ENCODE measurements at regions not wholly inside any gene's neighbourhood (a gene's known extent, or its start where the extent isn't known, plus 50 kb on each side); places are given as distances from the start of the nearest gene placed in this dataset.

DNA sequence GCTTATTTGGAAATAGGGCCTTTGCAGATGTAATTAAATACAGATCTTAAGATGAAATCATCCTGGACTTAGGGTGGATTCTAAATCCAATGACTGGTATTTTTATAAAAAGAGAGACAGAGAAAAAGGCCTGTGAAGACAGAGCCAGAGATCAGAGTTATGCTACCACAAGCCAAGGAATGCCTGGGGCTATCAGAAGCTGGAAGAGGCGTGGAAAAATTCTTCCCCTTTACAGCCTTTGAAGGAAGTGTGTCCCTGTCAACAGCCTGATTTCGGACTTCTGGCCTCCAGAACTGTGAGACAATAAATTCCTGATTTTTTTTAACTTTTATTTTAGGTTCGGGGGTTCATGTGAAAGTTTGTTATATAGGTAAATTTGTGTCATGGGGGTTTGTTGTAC lies 154.1 kb upstream of the CADPS start (continued):
- TF ChIP-seq, protein P1, sequence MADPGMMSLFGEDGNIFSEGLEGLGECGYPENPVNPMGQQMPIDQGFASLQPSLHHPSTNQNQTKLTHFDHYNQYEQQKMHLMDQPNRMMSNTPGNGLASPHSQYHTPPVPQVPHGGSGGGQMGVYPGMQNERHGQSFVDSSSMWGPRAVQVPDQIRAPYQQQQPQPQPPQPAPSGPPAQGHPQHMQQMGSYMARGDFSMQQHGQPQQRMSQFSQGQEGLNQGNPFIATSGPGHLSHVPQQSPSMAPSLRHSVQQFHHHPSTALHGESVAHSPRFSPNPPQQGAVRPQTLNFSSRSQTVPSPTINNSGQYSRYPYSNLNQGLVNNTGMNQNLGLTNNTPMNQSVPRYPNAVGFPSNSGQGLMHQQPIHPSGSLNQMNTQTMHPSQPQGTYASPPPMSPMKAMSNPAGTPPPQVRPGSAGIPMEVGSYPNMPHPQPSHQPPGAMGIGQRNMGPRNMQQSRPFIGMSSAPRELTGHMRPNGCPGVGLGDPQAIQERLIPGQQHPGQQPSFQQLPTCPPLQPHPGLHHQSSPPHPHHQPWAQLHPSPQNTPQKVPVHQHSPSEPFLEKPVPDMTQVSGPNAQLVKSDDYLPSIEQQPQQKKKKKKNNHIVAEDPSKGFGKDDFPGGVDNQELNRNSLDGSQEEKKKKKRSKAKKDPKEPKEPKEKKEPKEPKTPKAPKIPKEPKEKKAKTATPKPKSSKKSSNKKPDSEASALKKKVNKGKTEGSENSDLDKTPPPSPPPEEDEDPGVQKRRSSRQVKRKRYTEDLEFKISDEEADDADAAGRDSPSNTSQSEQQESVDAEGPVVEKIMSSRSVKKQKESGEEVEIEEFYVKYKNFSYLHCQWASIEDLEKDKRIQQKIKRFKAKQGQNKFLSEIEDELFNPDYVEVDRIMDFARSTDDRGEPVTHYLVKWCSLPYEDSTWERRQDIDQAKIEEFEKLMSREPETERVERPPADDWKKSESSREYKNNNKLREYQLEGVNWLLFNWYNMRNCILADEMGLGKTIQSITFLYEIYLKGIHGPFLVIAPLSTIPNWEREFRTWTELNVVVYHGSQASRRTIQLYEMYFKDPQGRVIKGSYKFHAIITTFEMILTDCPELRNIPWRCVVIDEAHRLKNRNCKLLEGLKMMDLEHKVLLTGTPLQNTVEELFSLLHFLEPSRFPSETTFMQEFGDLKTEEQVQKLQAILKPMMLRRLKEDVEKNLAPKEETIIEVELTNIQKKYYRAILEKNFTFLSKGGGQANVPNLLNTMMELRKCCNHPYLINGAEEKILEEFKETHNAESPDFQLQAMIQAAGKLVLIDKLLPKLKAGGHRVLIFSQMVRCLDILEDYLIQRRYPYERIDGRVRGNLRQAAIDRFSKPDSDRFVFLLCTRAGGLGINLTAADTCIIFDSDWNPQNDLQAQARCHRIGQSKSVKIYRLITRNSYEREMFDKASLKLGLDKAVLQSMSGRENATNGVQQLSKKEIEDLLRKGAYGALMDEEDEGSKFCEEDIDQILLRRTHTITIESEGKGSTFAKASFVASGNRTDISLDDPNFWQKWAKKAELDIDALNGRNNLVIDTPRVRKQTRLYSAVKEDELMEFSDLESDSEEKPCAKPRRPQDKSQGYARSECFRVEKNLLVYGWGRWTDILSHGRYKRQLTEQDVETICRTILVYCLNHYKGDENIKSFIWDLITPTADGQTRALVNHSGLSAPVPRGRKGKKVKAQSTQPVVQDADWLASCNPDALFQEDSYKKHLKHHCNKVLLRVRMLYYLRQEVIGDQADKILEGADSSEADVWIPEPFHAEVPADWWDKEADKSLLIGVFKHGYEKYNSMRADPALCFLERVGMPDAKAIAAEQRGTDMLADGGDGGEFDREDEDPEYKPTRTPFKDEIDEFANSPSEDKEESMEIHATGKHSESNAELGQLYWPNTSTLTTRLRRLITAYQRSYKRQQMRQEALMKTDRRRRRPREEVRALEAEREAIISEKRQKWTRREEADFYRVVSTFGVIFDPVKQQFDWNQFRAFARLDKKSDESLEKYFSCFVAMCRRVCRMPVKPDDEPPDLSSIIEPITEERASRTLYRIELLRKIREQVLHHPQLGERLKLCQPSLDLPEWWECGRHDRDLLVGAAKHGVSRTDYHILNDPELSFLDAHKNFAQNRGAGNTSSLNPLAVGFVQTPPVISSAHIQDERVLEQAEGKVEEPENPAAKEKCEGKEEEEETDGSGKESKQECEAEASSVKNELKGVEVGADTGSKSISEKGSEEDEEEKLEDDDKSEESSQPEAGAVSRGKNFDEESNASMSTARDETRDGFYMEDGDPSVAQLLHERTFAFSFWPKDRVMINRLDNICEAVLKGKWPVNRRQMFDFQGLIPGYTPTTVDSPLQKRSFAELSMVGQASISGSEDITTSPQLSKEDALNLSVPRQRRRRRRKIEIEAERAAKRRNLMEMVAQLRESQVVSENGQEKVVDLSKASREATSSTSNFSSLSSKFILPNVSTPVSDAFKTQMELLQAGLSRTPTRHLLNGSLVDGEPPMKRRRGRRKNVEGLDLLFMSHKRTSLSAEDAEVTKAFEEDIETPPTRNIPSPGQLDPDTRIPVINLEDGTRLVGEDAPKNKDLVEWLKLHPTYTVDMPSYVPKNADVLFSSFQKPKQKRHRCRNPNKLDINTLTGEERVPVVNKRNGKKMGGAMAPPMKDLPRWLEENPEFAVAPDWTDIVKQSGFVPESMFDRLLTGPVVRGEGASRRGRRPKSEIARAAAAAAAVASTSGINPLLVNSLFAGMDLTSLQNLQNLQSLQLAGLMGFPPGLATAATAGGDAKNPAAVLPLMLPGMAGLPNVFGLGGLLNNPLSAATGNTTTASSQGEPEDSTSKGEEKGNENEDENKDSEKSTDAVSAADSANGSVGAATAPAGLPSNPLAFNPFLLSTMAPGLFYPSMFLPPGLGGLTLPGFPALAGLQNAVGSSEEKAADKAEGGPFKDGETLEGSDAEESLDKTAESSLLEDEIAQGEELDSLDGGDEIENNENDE (IDR thresholded peaks at IDR 0.05; ENCODE audit: insufficient replicate concordance, low read length), result no peak
- TF ChIP-seq BCL11A (IDR thresholded peaks at IDR 0.05; ENCODE audit: low read depth in 2 of 2, low read length in 2 of 2), result no peak
- TF ChIP-seq TBP (IDR thresholded peaks at IDR 0.05; ENCODE audit: low read depth, low read length), result no peak
- no peak for TF ChIP-seq SAP30 (IDR thresholded peaks at IDR 0.05; ENCODE audit: insufficient read depth, insufficient replicate concordance, low read length)
- no peak for TF ChIP-seq SIN3A (conservative IDR thresholded peaks at IDR 0.05 in 1 of 2, IDR thresholded peaks at IDR 0.05 in 1 of 2; ENCODE audit: low read depth in 1 of 2, low read length in 2 of 2)
- no peak for TF ChIP-seq HDAC6 (IDR thresholded peaks at IDR 0.05; ENCODE audit: low read depth, low read length)
- TF ChIP-seq EP300 (IDR thresholded peaks at IDR 0.05; ENCODE audit: borderline replicate concordance in 1 of 2, low read depth in 2 of 2, low read length in 2 of 2), result no peak
